ENCODE measurements at regions not wholly inside any gene's neighbourhood (a gene's known extent, or its start where the extent isn't known, plus 50 kb on each side); places are given as distances from the start of the nearest gene placed in this dataset.

- H3K4me3 ChIP-seq (ENCODE audit: low read depth, low read length), result no peak overlapping the region
- DNase-seq (ENCODE audit: low read depth), result no peak
- TF ChIP-seq, protein P1, sequence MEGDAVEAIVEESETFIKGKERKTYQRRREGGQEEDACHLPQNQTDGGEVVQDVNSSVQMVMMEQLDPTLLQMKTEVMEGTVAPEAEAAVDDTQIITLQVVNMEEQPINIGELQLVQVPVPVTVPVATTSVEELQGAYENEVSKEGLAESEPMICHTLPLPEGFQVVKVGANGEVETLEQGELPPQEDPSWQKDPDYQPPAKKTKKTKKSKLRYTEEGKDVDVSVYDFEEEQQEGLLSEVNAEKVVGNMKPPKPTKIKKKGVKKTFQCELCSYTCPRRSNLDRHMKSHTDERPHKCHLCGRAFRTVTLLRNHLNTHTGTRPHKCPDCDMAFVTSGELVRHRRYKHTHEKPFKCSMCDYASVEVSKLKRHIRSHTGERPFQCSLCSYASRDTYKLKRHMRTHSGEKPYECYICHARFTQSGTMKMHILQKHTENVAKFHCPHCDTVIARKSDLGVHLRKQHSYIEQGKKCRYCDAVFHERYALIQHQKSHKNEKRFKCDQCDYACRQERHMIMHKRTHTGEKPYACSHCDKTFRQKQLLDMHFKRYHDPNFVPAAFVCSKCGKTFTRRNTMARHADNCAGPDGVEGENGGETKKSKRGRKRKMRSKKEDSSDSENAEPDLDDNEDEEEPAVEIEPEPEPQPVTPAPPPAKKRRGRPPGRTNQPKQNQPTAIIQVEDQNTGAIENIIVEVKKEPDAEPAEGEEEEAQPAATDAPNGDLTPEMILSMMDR (IDR thresholded peaks at IDR 0.05; ENCODE audit: low read depth, low read length, missing control alignments), result no peak
These were observed 571.1 kb downstream of the IPMK start for GRCh38 chr10:57696641-57697040.

GRCh38 chr10:57694956-57695608, 572.6 kb downstream of the IPMK start:
- no peak for DNase-seq (ENCODE audit: low read depth)
- H3K4me3 ChIP-seq (ENCODE audit: low read depth, low read length), result no peak overlapping the region
- TF ChIP-seq, protein P1 (IDR thresholded peaks at IDR 0.05; ENCODE audit: low read depth, low read length, missing control alignments), result no peak

DNA sequence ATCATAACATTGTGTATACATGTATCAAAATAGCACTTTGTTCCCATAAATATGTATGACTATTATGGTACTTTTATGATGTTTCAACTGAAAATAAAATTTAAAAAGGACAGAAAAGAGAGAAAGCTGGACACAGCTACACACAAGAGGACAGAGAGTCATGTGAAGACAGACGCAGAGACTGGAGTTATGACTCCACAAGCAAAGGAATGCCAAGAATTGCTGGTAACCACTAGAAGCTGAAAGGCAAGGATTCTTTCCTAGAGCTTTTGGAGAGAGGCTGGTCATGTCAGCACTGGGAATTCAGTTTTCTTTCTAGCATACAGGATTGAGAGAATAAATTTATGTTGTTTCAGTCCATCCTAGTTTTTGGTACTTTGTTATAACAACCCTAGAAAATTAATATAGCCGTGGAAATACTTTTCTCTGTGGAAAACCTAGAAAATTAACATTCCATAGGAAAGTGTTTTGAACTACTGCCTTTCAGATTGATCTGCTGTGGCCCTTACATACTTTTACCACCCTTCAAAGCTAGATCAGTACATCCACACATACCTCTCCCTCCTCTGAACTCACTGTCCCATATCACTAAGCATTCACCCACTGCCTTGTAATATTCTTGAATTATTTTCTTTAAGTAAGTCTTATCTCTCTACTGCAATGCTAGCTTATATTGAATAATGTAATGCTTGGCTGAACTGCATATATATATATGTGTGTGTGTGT, 575.3 kb downstream of the IPMK start:
- no peak for DNase-seq (ENCODE audit: low read depth)
- no peak overlapping the region for H3K4me3 ChIP-seq (ENCODE audit: low read depth, low read length)
- TF ChIP-seq, protein P1 (IDR thresholded peaks at IDR 0.05; ENCODE audit: low read depth, low read length, missing control alignments), result no peak

- no peak for DNase-seq (ENCODE audit: low read depth)
- no peak overlapping the region for H3K4me3 ChIP-seq (ENCODE audit: low read depth, low read length)
- TF ChIP-seq, protein P1 (IDR thresholded peaks at IDR 0.05; ENCODE audit: low read depth, low read length, missing control alignments), result no peak
These were observed 577.9 kb downstream of the IPMK start for GRCh38 chr10:57689596-57690297.

- H3K4me3 ChIP-seq (ENCODE audit: low read depth, low read length), result no peak overlapping the region
- no peak for DNase-seq (ENCODE audit: low read depth)
- TF ChIP-seq, protein P1 (IDR thresholded peaks at IDR 0.05; ENCODE audit: low read depth, low read length, missing control alignments), result no peak
These were observed 587.8 kb downstream of the IPMK start for GRCh38 chr10:57679916-57680315.

DNA sequence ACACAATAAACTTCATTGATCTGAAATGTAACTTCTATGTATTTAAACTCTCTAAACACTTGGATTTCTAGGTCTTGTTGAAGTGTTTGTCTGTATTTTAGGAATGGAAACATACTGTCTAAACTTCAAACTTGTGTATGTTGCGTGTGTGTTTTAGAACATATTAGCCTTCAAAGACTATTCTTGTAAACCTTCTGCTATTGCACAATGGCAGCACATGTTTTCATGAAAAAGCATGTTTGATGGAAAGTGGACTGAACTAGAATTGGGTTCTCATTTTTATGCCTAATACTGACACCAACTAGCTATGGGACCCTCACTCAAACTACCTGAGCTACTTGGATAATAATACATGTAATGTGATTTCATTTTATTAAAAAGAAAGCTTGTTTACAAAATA, 592.6 kb downstream of the IPMK start:
- DNase-seq (ENCODE audit: low read depth), result no peak
- no peak overlapping the region for H3K4me3 ChIP-seq (ENCODE audit: low read depth, low read length)
- TF ChIP-seq, protein P1 (IDR thresholded peaks at IDR 0.05; ENCODE audit: low read depth, low read length, missing control alignments), result no peak

Measured in GM12864 (cell line).